NCI-H1048 (cell line): ENCODE measurements at regions not wholly inside any gene's neighbourhood (a gene's known extent, or its start where the extent isn't known, plus 50 kb on each side); places are given as distances from the start of the nearest gene placed in this dataset.
"Not testable (repeated sequence)": the region's sequence is repeated elsewhere in the genome, so short reads cannot be mapped to it uniquely, and the experiment has no call there.

ENCODE experiments used
- DNase-seq: peaks from one replicate; lab custom pipeline; 2025; lab: John Stamatoyannopoulos, UW

- DNase-seq: no peak
These were observed 91.0 kb upstream of the GNAQ start for GRCh38 chr9:78122631-78123030.

- no peak for DNase-seq
These were observed 89.9 kb upstream of the GNAQ start for GRCh38 chr9:78121488-78121887.

- DNase-seq: no peak
These were observed 87.3 kb upstream of the GNAQ start for GRCh38 chr9:78118742-78119473.

- no peak for DNase-seq
These were observed 83.5 kb upstream of the GNAQ start for GRCh38 chr9:78115073-78115472.

GRCh38 chr9:78114581-78114980 lies 83.0 kb upstream of the GNAQ start:
- DNase-seq: no peak

- no peak for DNase-seq
These were observed 80.8 kb upstream of the GNAQ start for GRCh38 chr9:78112406-78112805.

GRCh38 chr9:78112004-78112403 lies 80.4 kb upstream of the GNAQ start:
- DNase-seq: no peak

GRCh38 chr9:78109075-78109474 lies 77.5 kb upstream of the GNAQ start:
- no peak for DNase-seq

GRCh38 chr9:78106586-78106985 lies 75.0 kb upstream of the GNAQ start:
- DNase-seq: not testable (repeated sequence)

- no peak for DNase-seq
These were observed 72.4 kb upstream of the GNAQ start for GRCh38 chr9:78103971-78104433.

- DNase-seq: no peak
These were observed 69.6 kb upstream of the GNAQ start for GRCh38 chr9:78101247-78101646.

GRCh38 chr9:78097541-78097940 lies 65.9 kb upstream of the GNAQ start:
- DNase-seq: no peak

- no peak for DNase-seq
These were observed 60.1 kb upstream of the GNAQ start for GRCh38 chr9:78091731-78092130.

- no peak for DNase-seq
These were observed 57.5 kb upstream of the GNAQ start for GRCh38 chr9:78089111-78089510.

GRCh38 chr9:78088190-78088589 lies 56.6 kb upstream of the GNAQ start:
- not testable (repeated sequence) for DNase-seq
